GM19035 (cell line): ENCODE measurements at regions not wholly inside any gene's neighbourhood (a gene's known extent, or its start where the extent isn't known, plus 50 kb on each side); places are given as distances from the start of the nearest gene placed in this dataset.

Experiments
- ATAC-seq: cut with Tn5 transposase; IDR thresholded peaks from one replicate; pipeline ENCODE4 v1.9.1; 2021; ENCODE audit not compliant: unreplicated experiment

GRCh38 chr4:19728773-19729172 lies 522.9 kb upstream of the SLIT2 start:
- no peak for ATAC-seq

DNA sequence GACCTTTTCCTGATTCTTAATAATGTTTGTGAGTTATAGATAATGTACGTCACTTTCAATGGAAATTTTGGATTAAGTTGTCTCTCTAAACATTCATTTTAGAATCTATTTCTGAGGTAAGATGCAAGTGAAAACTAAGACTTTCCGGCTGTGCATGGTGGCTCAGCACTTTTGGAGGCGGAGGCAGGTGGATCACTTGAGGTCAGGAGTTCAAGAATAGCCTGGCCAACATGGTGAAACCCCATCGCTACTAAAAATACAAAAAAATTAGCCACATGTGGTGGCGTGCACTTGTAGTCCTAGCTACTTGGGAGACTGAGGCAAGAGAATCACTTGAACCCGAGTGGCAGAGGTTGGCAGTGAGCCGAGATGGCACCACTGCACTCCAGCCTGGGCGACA lies 524.6 kb upstream of the SLIT2 start:
- ATAC-seq = no peak

DNA sequence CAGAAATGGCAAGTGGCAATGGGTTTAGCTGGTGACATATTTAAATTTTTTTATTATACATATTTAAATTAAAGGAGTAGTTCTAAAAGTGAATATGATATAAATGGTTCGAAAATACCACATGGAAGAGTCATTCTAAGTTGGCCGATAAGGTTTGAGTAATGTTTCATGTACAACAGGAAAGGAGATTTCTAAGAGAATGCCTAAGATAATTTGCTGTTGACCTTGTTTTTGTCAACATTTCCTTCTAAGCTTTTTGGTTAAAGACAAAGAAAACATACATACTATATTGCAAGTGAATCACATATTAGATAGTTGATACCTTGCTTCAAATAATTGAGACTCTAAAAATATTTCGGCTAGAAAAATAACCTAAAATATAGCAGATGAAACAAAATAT lies 526.6 kb upstream of the SLIT2 start:
- ATAC-seq = no peak

- no peak for ATAC-seq
Measured at GRCh38 chr4:19722404-19722803, 529.3 kb upstream of the SLIT2 start.

DNA sequence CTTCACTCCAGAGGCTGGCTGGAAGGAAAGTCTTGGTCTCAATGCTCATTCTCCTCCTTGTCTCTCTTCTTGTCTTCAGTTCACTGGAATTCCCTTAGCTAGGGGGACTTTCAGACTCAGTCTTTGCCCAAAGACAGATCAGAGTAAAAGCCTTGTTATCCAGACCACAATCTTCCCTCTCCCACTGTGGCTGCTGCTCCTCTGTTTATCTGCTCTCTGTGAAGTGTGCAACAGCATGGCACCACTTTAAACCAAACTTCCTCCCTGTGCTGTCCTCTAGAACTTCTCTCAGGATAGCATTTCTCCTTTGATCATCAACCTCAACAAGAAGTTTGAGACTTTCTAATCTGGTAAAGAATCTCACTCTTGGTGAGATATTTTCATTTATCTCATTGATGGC lies 530.1 kb upstream of the SLIT2 start:
- ATAC-seq = no peak

DNA sequence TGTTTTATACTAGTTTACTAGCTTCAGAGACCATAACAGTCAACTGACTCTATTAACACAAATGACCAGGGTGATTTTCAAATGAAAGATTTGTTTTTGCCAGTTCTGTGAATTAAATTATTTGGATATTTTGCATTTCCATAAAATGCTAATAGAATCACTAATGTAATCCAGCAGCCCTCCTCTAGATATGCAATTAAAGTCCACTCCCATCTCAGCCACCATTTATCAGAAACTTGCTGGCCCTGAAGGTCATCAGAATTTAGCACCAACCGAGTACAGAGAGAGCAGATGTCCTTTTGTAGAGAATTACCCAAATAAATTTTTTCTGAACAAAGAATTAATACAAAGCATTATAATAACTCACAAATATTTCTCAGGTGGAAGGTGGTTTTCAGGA lies 531.1 kb upstream of the SLIT2 start:
- ATAC-seq = no peak

- ATAC-seq = no peak
Measured at GRCh38 chr4:19720190-19720589, 531.5 kb upstream of the SLIT2 start.

GRCh38 chr4:19711871-19712270 lies 539.8 kb upstream of the SLIT2 start:
- no peak for ATAC-seq

- no peak for ATAC-seq
Measured at GRCh38 chr4:19707876-19708275, 543.8 kb upstream of the SLIT2 start.

DNA sequence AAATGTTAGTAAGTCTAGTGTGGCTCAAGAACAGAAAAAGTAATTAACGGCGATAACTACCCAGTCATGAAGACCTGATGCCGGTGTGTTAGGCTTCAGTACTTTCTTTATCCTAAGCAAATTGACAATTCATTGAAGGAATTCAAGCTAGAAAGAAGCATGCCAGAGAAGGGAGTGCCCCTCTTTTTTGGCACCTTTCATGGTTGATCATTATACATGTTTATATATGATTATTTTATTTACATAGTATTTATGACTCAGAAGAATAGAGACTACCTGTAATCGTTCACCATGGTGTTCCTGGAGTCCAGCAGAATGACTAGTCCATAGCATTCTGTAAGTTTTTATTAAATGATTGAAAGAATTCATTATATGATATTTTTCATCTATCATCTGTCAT lies 548.3 kb upstream of the SLIT2 start:
- no peak for ATAC-seq

GRCh38 chr4:19700992-19701391 lies 550.7 kb upstream of the SLIT2 start:
- ATAC-seq = no peak

- no peak for ATAC-seq
Measured at GRCh38 chr4:19698961-19699360, 552.7 kb upstream of the SLIT2 start.

GRCh38 chr4:19694812-19695211 lies 556.9 kb upstream of the SLIT2 start:
- no peak for ATAC-seq

DNA sequence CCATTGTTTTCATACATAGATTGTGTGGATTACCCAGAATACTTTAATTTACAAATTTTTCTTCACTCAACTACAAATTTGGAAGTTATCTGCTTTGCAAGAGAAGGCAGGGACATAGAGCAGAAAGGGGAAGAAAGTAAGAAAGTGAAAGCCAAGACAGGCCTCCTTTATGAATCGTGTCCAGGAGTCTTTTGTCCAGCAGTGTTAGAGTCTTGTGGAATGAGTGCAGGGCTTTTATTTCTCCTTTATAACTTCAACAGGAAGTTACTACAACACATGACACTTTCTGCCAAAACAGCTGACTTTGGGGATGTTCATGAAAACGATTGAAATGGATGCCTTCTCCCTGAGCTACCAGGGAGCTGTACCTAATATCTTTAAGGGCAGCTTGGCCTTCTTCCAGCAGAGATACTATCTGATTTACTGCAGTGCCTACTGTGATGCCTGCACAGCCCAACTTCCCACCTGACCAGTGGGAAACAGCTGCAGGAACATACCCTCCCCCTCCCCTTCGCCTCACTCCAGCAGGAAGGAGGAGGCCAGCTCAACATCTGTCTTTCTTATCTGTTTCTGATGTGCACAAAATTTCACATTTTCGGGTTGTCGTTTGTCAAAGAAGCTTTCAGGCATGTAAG lies 557.7 kb upstream of the SLIT2 start:
- ATAC-seq = no peak

GRCh38 chr4:19689511-19689910 lies 562.2 kb upstream of the SLIT2 start:
- no peak for ATAC-seq

DNA sequence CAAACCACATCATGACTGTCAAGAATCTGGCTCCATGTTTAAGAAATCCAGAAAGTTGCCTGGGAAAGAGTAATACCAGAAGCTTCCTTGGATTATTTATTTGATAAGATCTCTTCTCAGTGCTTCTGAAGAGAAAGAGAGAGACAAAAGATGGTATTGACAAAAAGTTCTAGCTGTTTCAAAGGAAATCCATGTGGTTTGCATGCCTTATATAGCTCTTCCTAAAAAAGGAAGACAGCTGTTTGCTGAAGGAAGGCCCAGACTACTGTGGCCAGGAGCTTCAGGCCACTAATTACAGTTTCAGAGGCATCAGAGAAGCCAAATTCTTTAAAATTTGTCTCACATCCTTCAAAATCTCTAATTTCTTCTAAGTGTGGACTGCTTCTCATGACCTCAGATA lies 565.2 kb upstream of the SLIT2 start:
- ATAC-seq = no peak

DNA sequence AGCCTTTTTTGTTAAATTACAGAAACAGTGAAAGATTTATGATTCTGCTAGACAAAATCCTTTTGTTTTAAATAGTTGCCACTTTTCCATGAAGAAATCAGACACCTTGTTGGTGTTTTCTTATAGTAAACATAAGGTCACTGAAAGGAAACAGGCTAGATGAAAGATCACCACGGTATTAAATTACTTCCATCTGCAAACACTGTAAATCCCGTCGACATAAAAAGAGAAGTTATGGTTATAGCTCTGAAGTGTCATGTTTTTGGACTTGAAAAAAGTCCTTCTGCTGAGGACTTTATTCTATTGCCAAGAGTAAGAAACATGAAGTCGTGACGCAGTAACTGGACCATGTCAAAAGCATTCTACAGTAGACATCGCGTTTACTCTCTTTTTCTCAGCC lies 567.6 kb upstream of the SLIT2 start:
- no peak for ATAC-seq

DNA sequence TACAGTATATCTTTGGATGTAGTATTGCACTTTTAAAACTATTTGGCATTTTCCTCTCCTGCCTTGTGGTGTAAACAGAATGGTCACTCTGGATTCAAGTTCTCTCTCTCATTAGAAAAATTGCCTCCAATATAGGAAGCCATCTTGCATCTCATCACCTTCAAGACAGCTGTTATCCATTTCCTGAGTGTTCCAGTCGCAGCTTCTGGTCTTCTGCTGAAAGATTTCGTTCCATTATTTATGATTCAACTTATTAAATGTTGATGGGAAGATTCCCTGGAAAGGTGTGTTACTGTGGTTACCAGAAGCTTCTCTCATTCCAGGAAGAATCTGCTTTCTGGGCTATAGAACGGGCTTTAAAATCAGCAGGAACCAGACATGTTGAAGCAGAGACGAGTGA lies 568.3 kb upstream of the SLIT2 start:
- no peak for ATAC-seq

- ATAC-seq = no peak
Measured at GRCh38 chr4:19677211-19677610, 574.5 kb upstream of the SLIT2 start.

- no peak for ATAC-seq
Measured at GRCh38 chr4:19675172-19675811, 576.4 kb upstream of the SLIT2 start.

- no peak for ATAC-seq
Measured at GRCh38 chr4:19659101-19659500, 592.6 kb upstream of the SLIT2 start.

GRCh38 chr4:19657856-19658255 lies 593.8 kb upstream of the SLIT2 start:
- ATAC-seq = no peak

GRCh38 chr4:19655666-19656065 lies 596.0 kb upstream of the SLIT2 start:
- ATAC-seq = no peak
